Tibial nerve (tissue), 3 donors: ENCODE measurements at regions not wholly inside any gene's neighbourhood (a gene's known extent, or its start where the extent isn't known, plus 50 kb on each side); places are given as distances from the start of the nearest gene placed in this dataset.

Experiments
- POLR2A ChIP-seq, 2 donors: fragments of 450-650 bp; IDR thresholded peaks; one replicate each; pipeline ENCODE4 v1.6.1; 2017; ENCODE audit warnings: antibody characterized with exemption in 2 of 2, mild to moderate bottlenecking in 2 of 2, moderate library complexity in 2 of 2
- TF ChIP-seq, protein P1 (sequence below), 5 experiments: fragments of 200-600 bp in 3 of 5; fragments of 450-650 bp in 2 of 5; sonication (generic) in 3 of 5; IDR thresholded peaks; one replicate each; pipeline ENCODE4 v1.5.1; 2016 to 2019; ENCODE audit warnings: antibody characterized with exemption in 5 of 5, mild to moderate bottlenecking in 3 of 5, moderate library complexity in 2 of 5

DNA sequence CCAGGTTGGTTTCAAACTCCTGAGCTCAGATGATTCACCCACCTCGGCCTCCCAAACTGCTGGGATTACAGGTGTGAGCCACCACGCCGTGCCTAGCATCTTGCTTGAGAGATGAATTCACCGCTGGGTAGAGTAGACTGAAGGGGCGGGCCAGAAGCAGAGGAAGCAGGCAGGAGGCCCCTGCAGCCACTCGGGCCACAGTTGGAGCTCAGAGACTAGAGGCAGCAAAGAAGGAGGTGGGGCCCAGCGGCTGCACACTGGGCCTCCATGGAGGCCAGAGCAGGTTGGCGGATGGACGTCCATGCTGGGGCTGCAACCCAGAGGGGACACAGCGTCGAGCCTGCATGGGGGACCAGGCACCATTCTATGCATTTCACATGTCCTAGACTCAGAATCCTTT lies 88.4 kb upstream of the FGF3 start:
- TF ChIP-seq, protein P1, sequence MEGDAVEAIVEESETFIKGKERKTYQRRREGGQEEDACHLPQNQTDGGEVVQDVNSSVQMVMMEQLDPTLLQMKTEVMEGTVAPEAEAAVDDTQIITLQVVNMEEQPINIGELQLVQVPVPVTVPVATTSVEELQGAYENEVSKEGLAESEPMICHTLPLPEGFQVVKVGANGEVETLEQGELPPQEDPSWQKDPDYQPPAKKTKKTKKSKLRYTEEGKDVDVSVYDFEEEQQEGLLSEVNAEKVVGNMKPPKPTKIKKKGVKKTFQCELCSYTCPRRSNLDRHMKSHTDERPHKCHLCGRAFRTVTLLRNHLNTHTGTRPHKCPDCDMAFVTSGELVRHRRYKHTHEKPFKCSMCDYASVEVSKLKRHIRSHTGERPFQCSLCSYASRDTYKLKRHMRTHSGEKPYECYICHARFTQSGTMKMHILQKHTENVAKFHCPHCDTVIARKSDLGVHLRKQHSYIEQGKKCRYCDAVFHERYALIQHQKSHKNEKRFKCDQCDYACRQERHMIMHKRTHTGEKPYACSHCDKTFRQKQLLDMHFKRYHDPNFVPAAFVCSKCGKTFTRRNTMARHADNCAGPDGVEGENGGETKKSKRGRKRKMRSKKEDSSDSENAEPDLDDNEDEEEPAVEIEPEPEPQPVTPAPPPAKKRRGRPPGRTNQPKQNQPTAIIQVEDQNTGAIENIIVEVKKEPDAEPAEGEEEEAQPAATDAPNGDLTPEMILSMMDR (IDR thresholded peaks at IDR 0.05): no peak
- no peak for TF ChIP-seq POLR2A (IDR thresholded peaks at IDR 0.05)
